ENCODE measurements at regions not wholly inside any gene's neighbourhood (a gene's known extent, or its start where the extent isn't known, plus 50 kb on each side); places are given as distances from the start of the nearest gene placed in this dataset.

- intact Hi-C loops (cut with DNase I), result no loop called here
- WGBS, result 96% methylated on average over 15 of the region's 15 CpGs
- H3K4me1 ChIP-seq (replicated peaks), result no peaks in the 10 kb centered on the region
- no peaks in the 10 kb centered on the region for H3K9me3 ChIP-seq
- no peak for TF ChIP-seq POLR2AphosphoS5 (IDR thresholded peaks at IDR 0.05)
- no peak for TF ChIP-seq CTCF (IDR thresholded peaks at IDR 0.05)
- TF ChIP-seq POLR2A (IDR thresholded peaks at IDR 0.05), result no peak
- H3K27ac ChIP-seq, result no peak overlapping the region
- no peak for DNase-seq (ENCODE audit: low spot score)
- no peak overlapping the region for H3K4me3 ChIP-seq
- no peaks in the 10 kb centered on the region for H3K36me3 ChIP-seq
- H3K27me3 ChIP-seq (replicated peaks; ENCODE audit: insufficient read depth), result no peaks in the 10 kb centered on the region
These were observed 190.5 kb downstream of the DACT1 start for GRCh38 chr14:58828298-58828697.

- intact Hi-C loops (cut with DNase I), result no loop called here
- DNase-seq (ENCODE audit: low spot score), result no peak
- TF ChIP-seq CTCF (IDR thresholded peaks at IDR 0.05) (no peak), POLR2AphosphoS5 (IDR thresholded peaks at IDR 0.05) (no peak), POLR2A (IDR thresholded peaks at IDR 0.05) (no peak)
These were observed 191.8 kb downstream of the DACT1 start for GRCh38 chr14:58829594-58829993.

GRCh38 chr14:58830121-58830520, 192.4 kb downstream of the DACT1 start:
- H3K4me3 ChIP-seq, result no peak overlapping the region
- DNase-seq (ENCODE audit: low spot score), result no peak
- no peaks in the 10 kb centered on the region for H3K27me3 ChIP-seq (replicated peaks; ENCODE audit: insufficient read depth)
- WGBS, result 31% methylated on average over 2 of the region's 2 CpGs
- no peak overlapping the region for H3K27ac ChIP-seq
- H3K36me3 ChIP-seq, result no peaks in the 10 kb centered on the region
- no peaks in the 10 kb centered on the region for H3K4me1 ChIP-seq (replicated peaks)
- intact Hi-C loops (cut with DNase I), result no loop called here
- H3K9me3 ChIP-seq, result no peaks in the 10 kb centered on the region
- TF ChIP-seq POLR2A (IDR thresholded peaks at IDR 0.05), result no peak
- TF ChIP-seq POLR2AphosphoS5 (IDR thresholded peaks at IDR 0.05), result no peak
- no peak for TF ChIP-seq CTCF (IDR thresholded peaks at IDR 0.05)

More at GRCh38 chr14:58829594-58829993, 191.8 kb downstream of the DACT1 start:
- Histone ChIP-seq H3K27me3 (replicated peaks; ENCODE audit: insufficient read depth) (no peaks in the 10 kb centered on the region), H3K4me1 (replicated peaks) (no peaks in the 10 kb centered on the region), H3K4me3 (no peak overlapping the region), H3K9me3 (no peaks in the 10 kb centered on the region), H3K27ac (no peak overlapping the region), H3K36me3 (no peaks in the 10 kb centered on the region)
- WGBS, result 18% methylated on average over 3 of the region's 3 CpGs

- 13% methylated on average over 3 of the region's 3 CpGs for WGBS
- H3K4me1 ChIP-seq (replicated peaks), result no peaks in the 10 kb centered on the region
- DNase-seq (ENCODE audit: low spot score), result peak; percentile 73
These were observed 194.3 kb downstream of the DACT1 start for GRCh38 chr14:58832095-58832521.

GRCh38 chr14:58833634-58834378, 196.0 kb downstream of the DACT1 start:
- intact Hi-C loops (cut with DNase I), result no loop called here
- H3K36me3 ChIP-seq, result no peaks in the 10 kb centered on the region
- no peaks in the 10 kb centered on the region for H3K27me3 ChIP-seq (replicated peaks; ENCODE audit: insufficient read depth)
- no peak overlapping the region for H3K4me3 ChIP-seq
- DNase-seq (ENCODE audit: low spot score), result no peak
- H3K9me3 ChIP-seq, result no peaks in the 10 kb centered on the region
- TF ChIP-seq POLR2A (IDR thresholded peaks at IDR 0.05) (no peak), POLR2AphosphoS5 (IDR thresholded peaks at IDR 0.05) (no peak), CTCF (IDR thresholded peaks at IDR 0.05) (no peak)
- 90% methylated on average over 30 of the region's 33 CpGs for WGBS
- H3K4me1 ChIP-seq (replicated peaks), result no peaks in the 10 kb centered on the region
- H3K27ac ChIP-seq, result no peak overlapping the region

More at GRCh38 chr14:58832095-58832521, 194.3 kb downstream of the DACT1 start:
- Histone ChIP-seq H3K4me3 (no peak overlapping the region), H3K27ac (no peak overlapping the region), H3K36me3 (no peaks in the 10 kb centered on the region), H3K9me3 (no peaks in the 10 kb centered on the region), H3K27me3 (replicated peaks; ENCODE audit: insufficient read depth) (no peaks in the 10 kb centered on the region)
- intact Hi-C loops (cut with DNase I), result no loop called here
- peak; percentile 76 for TF ChIP-seq POLR2AphosphoS5 (IDR thresholded peaks at IDR 0.05)
- TF ChIP-seq POLR2A (IDR thresholded peaks at IDR 0.05), result no peak

All from prostate gland (tissue), 2 donors.